SU-DHL-6 (cell line): ENCODE measurements at regions not wholly inside any gene's neighbourhood (a gene's known extent, or its start where the extent isn't known, plus 50 kb on each side); places are given as distances from the start of the nearest gene placed in this dataset.

Experiments used
- H2AFZ ChIP-seq: fragments of 200-600 bp; sonication (generic); 2 replicates; pipeline ENCODE4 v1.6.1; 2014; ENCODE audit warnings: low read depth, mild to moderate bottlenecking, moderate library complexity, mixed read lengths, antibody characterized with exemption, low read length; ENCODE audit not compliant: severe bottlenecking
- H3F3A ChIP-seq: fragments of 200-600 bp; shearing (Covaris generic); 2 replicates; pipeline ENCODE4 v1.6.0; 2016; ENCODE audit warnings: antibody characterized with exemption, mild to moderate bottlenecking; ENCODE audit not compliant: insufficient read depth
- H3K27ac ChIP-seq: fragments of 200-600 bp; sonication (generic); 2 replicates; pipeline ENCODE4 v1.5.1; 2016; ENCODE audit warnings: low read depth, mild to moderate bottlenecking, low read length, moderate library complexity, mixed read lengths
- H3K27me3 ChIP-seq: fragments of 200-600 bp; sonication (generic), shearing (Covaris generic); 2 replicates; pipeline ENCODE4 v1.6.0; 2014; ENCODE audit warnings: mild to moderate bottlenecking, low read length
- H3K36me3 ChIP-seq: fragments of 200-600 bp; sonication (generic); 2 replicates; pipeline ENCODE4 v1.6.1; 2014; ENCODE audit warnings: mild to moderate bottlenecking, low read length, mixed read lengths
- H3K4me2 ChIP-seq: fragments of 300-600, 200-600 bp; shearing (Covaris generic), sonication (generic); 2 replicates; pipeline ENCODE4 v1.6.0; 2014; ENCODE audit warnings: low read length, low read depth, mild to moderate bottlenecking; ENCODE audit not compliant: poor library complexity, severe bottlenecking
- H3K4me3 ChIP-seq: fragments of 200-600 bp; sonication (generic); 2 replicates; pipeline ENCODE4 v1.5.1; 2014; ENCODE audit warnings: antibody characterized with exemption, low read length, mild to moderate bottlenecking, mixed read lengths; ENCODE audit not compliant: insufficient read depth, poor library complexity, severe bottlenecking
- H3K79me2 ChIP-seq: fragments of 200-600 bp; sonication (generic); 2 replicates; pipeline ENCODE4 v1.6.1; 2014; ENCODE audit warnings: mild to moderate bottlenecking, low read length, moderate library complexity; ENCODE audit not compliant: insufficient read depth
- H3K9ac ChIP-seq: fragments of 200-600 bp; sonication (generic); 2 replicates; pipeline ENCODE4 v1.7.0; 2014; ENCODE audit warnings: mild to moderate bottlenecking, low read length
- H3K9me2 ChIP-seq: fragments of 200-600 bp; sonication (generic); replicated peaks from 2 replicates; pipeline ENCODE4 v1.6.1; 2014; ENCODE audit warnings: low read length; ENCODE audit not compliant: insufficient read depth
- H3K9me3 ChIP-seq: fragments of 200-600 bp; sonication (generic); 2 replicates; pipeline ENCODE4 v1.6.1; 2014; ENCODE audit warnings: low read length, mixed read lengths; ENCODE audit not compliant: insufficient read depth
- H4K20me1 ChIP-seq: fragments of 200-600 bp; sonication (generic); 2 replicates; pipeline ENCODE4 v1.6.1; 2014; ENCODE audit warnings: low read depth, mild to moderate bottlenecking, antibody characterized with exemption, low read length, moderate library complexity, mixed read lengths
- CTCF ChIP-seq: fragments of 200-600 bp; sonication (generic); IDR thresholded peaks from one replicate; pipeline ENCODE4 v1.5.1; 2017; ENCODE audit warnings: antibody characterized with exemption, mild to moderate bottlenecking, low read length, moderate library complexity; ENCODE audit not compliant: insufficient read depth, poor library complexity, severe bottlenecking
- EZH2phosphoT487 ChIP-seq: fragments of 200-600 bp; sonication (generic), shearing (Covaris generic); conservative IDR thresholded peaks from 2 replicates; pipeline ENCODE4 v1.6.1; 2018; ENCODE audit warnings: mild to moderate bottlenecking, antibody characterized with exemption, low read length, moderate library complexity, mixed read lengths

- no peaks in the 10 kb centered on the region for H4K20me1 ChIP-seq
- H3F3A ChIP-seq, result no peaks in the 10 kb centered on the region
- TF ChIP-seq EZH2phosphoT487, result no peak
- no peak for TF ChIP-seq CTCF
- no peak overlapping the region for H2AFZ ChIP-seq
- no peaks in the 10 kb centered on the region for H3K9me2 ChIP-seq
- no peaks in the 10 kb centered on the region for H3K79me2 ChIP-seq
- no peak overlapping the region for H3K9ac ChIP-seq
- H3K36me3 ChIP-seq, result no peaks in the 10 kb centered on the region
- no peak overlapping the region for H3K27ac ChIP-seq
- H3K9me3 ChIP-seq, result no peaks in the 10 kb centered on the region
- no peak overlapping the region for H3K4me2 ChIP-seq
- no peak overlapping the region for H3K4me3 ChIP-seq
- no peaks in the 10 kb centered on the region for H3K27me3 ChIP-seq
These were observed 134.2 kb upstream of the RND3 start for GRCh38 chr2:150621526-150622213.

- Histone ChIP-seq H3K4me2 (no peak overlapping the region), H3K9me3 (no peaks in the 10 kb centered on the region), H3K27ac (no peak overlapping the region), H4K20me1 (no peaks in the 10 kb centered on the region), H3K36me3 (no peaks in the 10 kb centered on the region), H3K9ac (no peak overlapping the region), H3K79me2 (no peaks in the 10 kb centered on the region), H3F3A (no peaks in the 10 kb centered on the region), H3K9me2 (no peaks in the 10 kb centered on the region), H3K27me3 (no peaks in the 10 kb centered on the region), H3K4me3 (no peak overlapping the region), H2AFZ (no peak overlapping the region)
- no peak for TF ChIP-seq EZH2phosphoT487
- no peak for TF ChIP-seq CTCF
These were observed 133.4 kb upstream of the RND3 start for GRCh38 chr2:150620855-150621254.

GRCh38 chr2:150620416-150620815, 132.9 kb upstream of the RND3 start:
- no peak overlapping the region for H3K4me2 ChIP-seq
- no peak overlapping the region for H3K9ac ChIP-seq
- no peak overlapping the region for H3K27ac ChIP-seq
- H3K27me3 ChIP-seq, result no peaks in the 10 kb centered on the region
- H3K9me3 ChIP-seq, result no peaks in the 10 kb centered on the region
- no peaks in the 10 kb centered on the region for H3K9me2 ChIP-seq
- no peak for TF ChIP-seq EZH2phosphoT487
- H3K36me3 ChIP-seq, result no peaks in the 10 kb centered on the region
- no peaks in the 10 kb centered on the region for H3F3A ChIP-seq
- no peaks in the 10 kb centered on the region for H3K79me2 ChIP-seq
- H2AFZ ChIP-seq, result no peak overlapping the region
- H4K20me1 ChIP-seq, result no peaks in the 10 kb centered on the region
- H3K4me3 ChIP-seq, result no peak overlapping the region

GRCh38 chr2:150619607-150620330, 132.3 kb upstream of the RND3 start:
- no peaks in the 10 kb centered on the region for H3K27me3 ChIP-seq
- no peaks in the 10 kb centered on the region for H3F3A ChIP-seq
- H3K4me3 ChIP-seq, result no peak overlapping the region
- H3K79me2 ChIP-seq, result no peaks in the 10 kb centered on the region
- no peak overlapping the region for H3K9ac ChIP-seq
- no peak for TF ChIP-seq CTCF
- no peak for TF ChIP-seq EZH2phosphoT487
- H3K27ac ChIP-seq, result no peak overlapping the region
- H2AFZ ChIP-seq, result no peak overlapping the region
- no peaks in the 10 kb centered on the region for H3K36me3 ChIP-seq
- no peaks in the 10 kb centered on the region for H4K20me1 ChIP-seq
- H3K9me2 ChIP-seq, result no peaks in the 10 kb centered on the region
- H3K9me3 ChIP-seq, result no peaks in the 10 kb centered on the region
- H3K4me2 ChIP-seq, result no peak overlapping the region
